ENCODE measurements at regions not wholly inside any gene's neighbourhood (a gene's known extent, or its start where the extent isn't known, plus 50 kb on each side); places are given as distances from the start of the nearest gene placed in this dataset.

- DNase-seq (ENCODE audit: low read depth) = no peak
These were observed 122.5 kb upstream of the ZC3H12C start for GRCh38 chr11:109970516-109971183.

GRCh38 chr11:109971184-109971523, 122.0 kb upstream of the ZC3H12C start:
- no peak for DNase-seq (ENCODE audit: low read depth)

- no peak for DNase-seq (ENCODE audit: low read depth)
These were observed 120.9 kb upstream of the ZC3H12C start for GRCh38 chr11:109972181-109972715.

- no peak for DNase-seq (ENCODE audit: low read depth)
These were observed 120.3 kb upstream of the ZC3H12C start for GRCh38 chr11:109972939-109973338.

- no peak for DNase-seq (ENCODE audit: low read depth)
These were observed 119.7 kb upstream of the ZC3H12C start for GRCh38 chr11:109973486-109973885.

- DNase-seq (ENCODE audit: low read depth) = no peak
These were observed 118.7 kb upstream of the ZC3H12C start for GRCh38 chr11:109974523-109974922.

GRCh38 chr11:109978895-109979294, 114.3 kb upstream of the ZC3H12C start:
- DNase-seq (ENCODE audit: low read depth) = no peak

- DNase-seq (ENCODE audit: low read depth) = no peak
These were observed 112.1 kb upstream of the ZC3H12C start for GRCh38 chr11:109981031-109981636.

- no peak for DNase-seq (ENCODE audit: low read depth)
These were observed 109.8 kb upstream of the ZC3H12C start for GRCh38 chr11:109983358-109983757.

GRCh38 chr11:109984634-109985289, 108.4 kb upstream of the ZC3H12C start:
- no peak for DNase-seq (ENCODE audit: low read depth)

- no peak for DNase-seq (ENCODE audit: low read depth)
These were observed 106.7 kb upstream of the ZC3H12C start for GRCh38 chr11:109986488-109986887.

- no peak for DNase-seq (ENCODE audit: low read depth)
These were observed 101.4 kb upstream of the ZC3H12C start for GRCh38 chr11:109991835-109992234.

- DNase-seq (ENCODE audit: low read depth) = no peak
These were observed 99.4 kb upstream of the ZC3H12C start for GRCh38 chr11:109993786-109994185.

GRCh38 chr11:109994907-109995306, 98.3 kb upstream of the ZC3H12C start:
- no peak for DNase-seq (ENCODE audit: low read depth)

- DNase-seq (ENCODE audit: low read depth) = no peak
These were observed 97.1 kb upstream of the ZC3H12C start for GRCh38 chr11:109996060-109996459.

GRCh38 chr11:109998921-109999320, 94.3 kb upstream of the ZC3H12C start:
- no peak for DNase-seq (ENCODE audit: low read depth)

GRCh38 chr11:110000031-110000502, 93.1 kb upstream of the ZC3H12C start:
- no peak for DNase-seq (ENCODE audit: low read depth)

- DNase-seq (ENCODE audit: low read depth) = no peak
These were observed 92.3 kb upstream of the ZC3H12C start for GRCh38 chr11:110000850-110001249.

- DNase-seq (ENCODE audit: low read depth) = no peak
These were observed 89.8 kb upstream of the ZC3H12C start for GRCh38 chr11:110003426-110003825.

- no peak for DNase-seq (ENCODE audit: low read depth)
These were observed 81.6 kb upstream of the ZC3H12C start for GRCh38 chr11:110011595-110011994.

- no peak for DNase-seq (ENCODE audit: low read depth)
These were observed 77.5 kb upstream of the ZC3H12C start for GRCh38 chr11:110015695-110016094.

GRCh38 chr11:110019675-110020074, 73.5 kb upstream of the ZC3H12C start:
- no peak for DNase-seq (ENCODE audit: low read depth)

GRCh38 chr11:110022548-110022947, 70.6 kb upstream of the ZC3H12C start:
- DNase-seq (ENCODE audit: low read depth) = no peak
